Stimulated activated naive CD4-positive, alpha-beta T cell treated with Interleukin-2 at 50 U/mL for 16 hours (primary cell): ENCODE measurements at regions not wholly inside any gene's neighbourhood (a gene's known extent, or its start where the extent isn't known, plus 50 kb on each side); places are given as distances from the start of the nearest gene placed in this dataset.
A peak's percentile ranks its signal among the peaks of the same experiment; 100 is the strongest.
"Not testable (repeated sequence)": the region's sequence is repeated elsewhere in the genome, so short reads cannot be mapped to it uniquely, and the experiment has no call there.

ENCODE experiments used
- DNase-seq: peaks from one replicate; lab custom pipeline; 2025; lab: John Stamatoyannopoulos, UW

- DNase-seq: no peak
These were observed 154.5 kb downstream of the ZFP36L2 start for GRCh38 chr2:43071599-43072550.

DNA sequence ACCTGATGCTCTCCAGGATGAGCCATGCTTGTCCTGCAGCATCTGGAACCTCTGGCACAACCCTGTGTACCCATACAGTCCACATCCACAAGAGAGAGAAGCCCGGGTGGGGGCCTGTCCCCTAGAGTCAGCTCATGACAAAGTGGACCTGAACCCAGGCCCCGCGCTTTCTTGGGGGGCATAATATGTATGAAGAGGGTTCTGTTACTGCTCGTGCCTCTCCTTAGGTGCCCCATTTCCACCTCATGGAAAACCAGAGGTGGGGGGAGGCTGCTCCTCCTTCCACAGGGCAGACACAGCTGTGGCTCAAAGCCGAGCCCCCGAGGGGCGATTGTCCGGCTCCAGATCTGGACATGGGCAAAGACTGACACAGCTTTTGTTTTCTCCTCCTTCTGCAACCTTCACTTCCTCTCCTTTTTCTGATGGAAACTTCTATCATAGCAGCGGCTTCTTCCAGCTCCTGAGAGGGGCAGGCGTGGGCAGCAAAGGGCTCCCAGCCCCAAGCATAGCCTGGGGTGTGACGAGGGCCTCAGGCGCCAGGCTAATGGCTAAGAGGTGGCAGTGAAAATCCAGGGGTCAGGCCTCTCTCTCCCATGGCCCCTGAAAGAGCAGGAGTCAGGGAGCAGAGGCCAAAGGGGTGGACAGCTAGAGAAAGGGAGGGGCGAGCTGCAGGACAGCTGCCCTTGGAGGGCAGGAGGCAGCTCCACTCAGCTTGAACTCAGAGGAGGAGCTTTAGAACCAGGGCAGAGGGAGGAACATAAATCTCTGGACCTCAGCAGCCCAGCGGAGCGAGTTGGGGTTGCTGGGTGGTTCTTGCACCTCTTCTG lies 155.5 kb downstream of the ZFP36L2 start:
- no peak for DNase-seq

DNA sequence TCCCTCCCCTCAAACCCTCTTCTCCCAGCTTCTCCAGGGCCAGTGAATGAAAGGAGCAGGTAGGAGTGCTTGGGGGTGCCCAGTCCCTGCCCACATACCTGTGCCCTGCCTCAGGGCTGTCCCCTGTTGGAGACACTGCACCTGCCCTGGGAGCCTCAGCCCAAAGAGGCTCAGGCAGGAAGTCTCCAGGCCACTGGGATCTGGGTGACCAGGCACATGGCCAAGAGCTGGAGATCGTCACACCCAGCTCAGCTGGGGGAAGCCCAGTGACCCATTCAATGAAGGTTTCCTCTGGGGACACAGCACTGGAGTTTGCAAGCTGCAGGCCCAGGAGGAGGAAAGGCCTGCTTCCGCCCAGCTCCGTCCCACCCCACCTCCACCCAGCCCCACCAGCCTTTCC lies 156.4 kb downstream of the ZFP36L2 start:
- no peak for DNase-seq

DNA sequence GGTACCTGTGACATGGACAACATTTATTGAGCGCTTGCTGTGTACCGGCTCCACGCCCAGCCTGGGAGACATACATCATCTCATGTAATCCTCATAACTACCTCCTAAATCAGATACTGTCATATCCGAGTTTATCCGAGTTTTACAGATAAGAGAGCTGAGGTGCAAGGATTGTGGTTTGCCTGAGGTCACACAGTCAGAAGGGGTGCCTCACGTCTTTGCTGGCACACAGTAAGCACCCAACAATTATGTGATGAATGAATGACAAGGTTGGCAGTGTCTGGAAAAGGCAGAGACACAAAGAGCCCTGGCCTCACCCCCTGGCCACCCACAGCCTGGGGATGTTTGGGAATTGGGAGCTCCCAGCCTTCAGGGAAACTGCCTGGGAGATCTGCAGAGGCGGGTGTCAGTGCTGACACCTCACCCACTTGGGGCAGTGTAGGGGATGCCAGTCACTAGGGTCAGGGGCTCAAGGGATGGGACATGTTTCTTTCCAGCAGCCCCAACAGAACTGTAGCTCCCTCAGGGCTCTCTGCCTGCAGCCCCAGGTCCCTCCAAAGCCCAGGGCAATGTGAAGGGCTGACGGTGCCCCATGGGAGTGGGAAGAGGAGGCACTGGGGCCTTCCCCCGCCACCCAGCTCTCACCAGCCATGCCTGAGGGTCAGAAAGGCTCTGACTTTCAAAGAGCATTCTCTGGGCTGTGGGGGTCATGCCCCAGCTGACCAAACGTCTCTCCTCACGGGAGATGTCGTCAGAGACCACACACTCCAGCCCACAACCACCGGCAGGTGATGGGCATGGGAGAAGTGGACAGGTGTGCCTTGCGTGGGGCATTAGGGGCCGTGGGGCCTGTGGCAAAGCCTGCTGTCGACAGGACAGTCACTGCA lies 157.5 kb downstream of the ZFP36L2 start:
- no peak for DNase-seq

GRCh38 chr2:43068041-43068533 lies 158.3 kb downstream of the ZFP36L2 start:
- no peak for DNase-seq

DNA sequence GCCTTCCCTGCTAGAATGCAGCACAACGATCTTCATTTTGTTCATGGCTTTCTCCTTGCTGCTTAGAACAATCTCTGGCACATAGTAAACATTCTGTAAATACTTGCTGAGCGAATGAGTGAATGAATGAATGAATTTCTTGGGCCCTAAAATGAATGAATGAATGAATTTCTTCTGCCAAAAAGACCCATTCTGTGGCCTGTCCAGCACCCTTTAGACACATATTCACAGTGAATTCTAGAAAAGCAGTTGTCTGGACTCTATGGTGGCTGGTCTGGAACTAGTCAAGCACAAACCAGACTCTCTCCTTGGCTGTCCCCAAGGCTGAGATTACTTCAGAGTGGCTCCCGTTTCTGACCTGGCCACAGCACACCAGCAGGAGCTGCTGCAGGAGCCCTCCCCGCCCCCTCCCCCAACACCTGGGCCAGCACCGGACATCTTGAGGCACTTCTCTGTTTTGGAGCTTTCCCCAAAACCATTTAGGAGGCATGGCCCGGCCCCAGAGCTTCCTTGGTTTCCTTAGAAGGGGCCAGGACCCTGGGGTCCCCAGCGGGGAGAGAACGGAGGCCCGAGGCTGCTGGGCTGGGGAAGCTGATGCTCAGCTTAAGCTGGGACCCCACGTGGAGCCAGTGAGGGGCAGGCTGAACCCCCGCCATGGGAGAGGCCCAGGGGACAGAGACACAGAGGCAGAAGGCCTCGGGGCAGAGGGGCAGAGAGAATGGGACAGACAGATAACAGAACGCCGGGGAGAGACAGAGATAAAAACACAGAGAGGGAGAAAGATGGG lies 159.0 kb downstream of the ZFP36L2 start:
- no peak for DNase-seq

DNA sequence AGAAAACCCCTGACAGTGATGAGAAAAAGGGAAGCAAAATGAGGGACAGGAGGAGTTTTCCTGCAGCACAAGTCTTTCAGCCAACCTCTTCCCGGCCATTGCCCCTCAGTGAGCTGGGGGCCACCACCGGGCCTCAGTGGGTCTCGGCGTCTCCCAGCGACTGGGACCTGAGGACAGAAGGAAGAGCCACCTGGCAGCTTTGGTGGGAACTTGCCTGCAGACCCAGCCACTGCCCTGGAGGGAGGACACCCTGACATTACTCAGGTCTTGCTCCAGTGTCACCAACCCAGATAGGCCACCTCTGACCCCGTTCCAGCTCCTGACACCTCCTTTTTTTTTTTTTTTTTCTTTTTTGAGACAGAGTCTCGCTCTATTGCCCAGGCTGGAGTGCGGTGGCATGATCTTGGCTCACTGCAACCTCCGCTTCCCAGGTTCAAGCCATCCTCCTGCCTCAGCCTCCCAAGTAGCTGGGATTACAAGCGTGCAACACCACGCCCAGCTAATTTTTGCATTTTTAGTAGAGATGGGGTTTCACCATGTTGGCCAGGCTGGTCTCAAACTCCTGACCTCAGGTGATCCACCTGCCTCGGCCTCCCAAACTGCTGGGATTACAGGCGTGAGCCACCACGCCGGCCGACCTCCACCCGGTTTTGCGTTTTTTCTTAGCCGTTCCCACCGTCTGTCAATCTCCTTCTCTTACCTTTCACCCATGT lies 159.7 kb downstream of the ZFP36L2 start:
- DNase-seq: not testable (repeated sequence)

GRCh38 chr2:43065871-43066270 lies 160.5 kb downstream of the ZFP36L2 start:
- DNase-seq: no peak

DNA sequence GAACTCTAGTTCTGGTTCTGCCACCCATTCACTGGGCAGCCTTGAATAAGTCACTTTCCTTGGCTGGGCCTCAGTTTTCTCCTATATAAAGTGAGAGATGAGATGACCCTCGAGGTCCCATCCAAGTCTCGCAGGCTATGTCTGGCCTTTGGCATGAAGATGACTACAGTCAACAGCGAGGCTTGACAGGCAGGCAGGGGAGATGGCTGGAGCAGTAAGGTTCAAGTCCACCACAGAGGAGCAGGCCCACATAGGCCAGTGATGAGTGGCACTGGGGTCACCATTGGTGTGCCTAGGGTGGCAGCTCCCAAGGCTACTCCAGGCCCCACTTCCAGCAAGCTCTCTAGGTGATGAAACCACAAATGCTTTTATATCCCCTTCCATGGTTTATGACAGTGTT lies 161.4 kb downstream of the ZFP36L2 start:
- DNase-seq: no peak

- not testable (repeated sequence) for DNase-seq
These were observed 163.3 kb downstream of the ZFP36L2 start for GRCh38 chr2:43063096-43063495.

DNA sequence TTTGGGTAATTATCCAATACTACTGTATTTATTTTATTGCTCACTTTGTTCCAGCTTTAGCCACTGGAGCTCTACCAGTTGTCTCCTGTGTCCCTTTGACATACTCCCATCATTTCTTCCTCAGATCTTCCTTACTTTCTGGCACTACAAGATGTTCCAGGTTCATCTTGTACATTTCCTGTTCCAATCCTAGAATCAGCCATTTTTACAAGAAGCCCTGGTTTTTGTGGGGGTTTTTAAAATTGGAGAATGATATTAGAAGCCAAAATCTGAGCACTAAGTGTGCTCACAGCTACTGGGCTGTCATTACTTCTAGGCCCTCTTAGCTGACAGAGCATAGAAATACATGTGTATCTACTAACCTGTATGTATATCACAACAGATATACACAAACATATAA lies 164.3 kb downstream of the ZFP36L2 start:
- DNase-seq: no peak

- DNase-seq: no peak
These were observed 165.9 kb downstream of the ZFP36L2 start for GRCh38 chr2:43060390-43061016.

DNA sequence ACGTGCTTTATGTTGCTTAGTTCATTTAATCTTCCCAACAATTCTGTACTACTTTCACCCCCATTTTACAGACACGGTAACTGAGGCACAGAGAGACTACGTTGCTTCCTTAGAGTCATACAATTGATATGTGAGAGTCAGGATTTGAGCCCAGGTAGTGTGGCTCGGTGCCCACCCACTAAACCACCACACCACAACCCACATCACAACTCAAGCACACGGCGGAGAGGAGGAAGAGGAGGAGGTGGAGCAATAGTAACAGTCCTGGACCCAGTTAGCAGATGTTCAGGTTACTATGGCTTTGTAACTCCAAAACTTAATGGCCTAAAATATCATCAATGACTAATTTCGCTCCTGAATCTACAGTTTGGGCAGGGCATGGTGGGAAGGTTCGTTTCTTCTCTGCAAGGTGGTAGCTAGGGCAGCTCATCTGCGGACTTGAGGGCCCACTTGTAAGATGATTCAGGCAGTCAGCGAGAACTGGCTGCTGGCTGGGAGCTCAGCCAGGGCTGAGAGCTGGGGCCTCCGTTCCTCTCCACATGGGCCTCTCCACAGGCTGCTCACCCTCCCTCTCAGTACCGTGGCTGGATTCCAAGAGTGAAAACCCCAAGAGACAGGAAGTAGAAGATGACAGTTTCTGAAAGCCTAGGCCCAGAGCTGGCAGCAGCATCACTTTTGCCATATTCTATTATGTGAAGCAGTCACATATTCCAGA lies 167.1 kb downstream of the ZFP36L2 start:
- DNase-seq: peak; percentile 49

DNA sequence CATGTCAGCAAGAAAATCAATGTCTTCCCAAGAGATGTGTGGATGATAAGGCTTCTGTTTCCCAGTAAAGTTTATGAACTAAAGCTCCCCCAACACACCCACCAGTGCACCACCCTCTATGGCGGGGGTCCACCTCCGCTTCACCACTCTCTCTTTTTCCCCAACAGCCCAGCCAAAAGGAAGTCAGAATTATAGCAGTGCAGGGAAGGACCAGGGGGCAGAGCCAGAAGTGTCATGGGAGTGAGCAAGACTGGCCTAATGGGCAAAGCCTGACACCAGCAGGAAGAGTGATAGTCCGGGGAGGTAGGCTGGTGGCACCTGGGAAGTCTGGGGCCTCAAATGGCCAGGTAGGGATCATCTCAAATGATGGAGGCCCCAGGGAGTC lies 167.7 kb downstream of the ZFP36L2 start:
- no peak for DNase-seq

GRCh38 chr2:43057742-43058725 lies 168.4 kb downstream of the ZFP36L2 start:
- no peak for DNase-seq

- no peak for DNase-seq
These were observed 169.2 kb downstream of the ZFP36L2 start for GRCh38 chr2:43057026-43057741.

DNA sequence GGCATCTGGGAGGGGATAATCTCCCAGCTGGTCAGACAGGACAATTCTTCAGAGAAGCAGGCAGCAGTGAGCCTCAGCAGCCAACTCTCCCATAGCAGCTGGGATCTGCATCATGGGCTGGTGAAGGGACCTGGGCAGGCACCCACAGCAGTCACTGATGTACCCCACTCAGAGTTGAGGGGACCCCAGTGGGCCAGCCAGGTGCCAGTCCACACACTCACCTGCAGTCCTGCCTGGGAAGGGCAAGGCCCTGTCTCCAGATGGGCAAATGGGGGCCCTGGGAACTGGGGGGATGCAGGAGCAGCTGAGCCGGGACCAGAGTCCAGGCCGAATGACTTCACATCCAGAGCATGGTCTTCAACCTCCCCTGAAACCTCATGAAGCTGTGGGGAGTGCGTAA lies 170.4 kb downstream of the ZFP36L2 start:
- DNase-seq: no peak
